Globus pallidus (tissue), 1 donor: ENCODE measurements at regions not wholly inside any gene's neighbourhood (a gene's known extent, or its start where the extent isn't known, plus 50 kb on each side); places are given as distances from the start of the nearest gene placed in this dataset.

Experiments
- DNase-seq: peaks from one replicate; pipeline ENCODE4 v3.0.0-alpha.2; 2015; ENCODE audit warnings: low spot score

DNA sequence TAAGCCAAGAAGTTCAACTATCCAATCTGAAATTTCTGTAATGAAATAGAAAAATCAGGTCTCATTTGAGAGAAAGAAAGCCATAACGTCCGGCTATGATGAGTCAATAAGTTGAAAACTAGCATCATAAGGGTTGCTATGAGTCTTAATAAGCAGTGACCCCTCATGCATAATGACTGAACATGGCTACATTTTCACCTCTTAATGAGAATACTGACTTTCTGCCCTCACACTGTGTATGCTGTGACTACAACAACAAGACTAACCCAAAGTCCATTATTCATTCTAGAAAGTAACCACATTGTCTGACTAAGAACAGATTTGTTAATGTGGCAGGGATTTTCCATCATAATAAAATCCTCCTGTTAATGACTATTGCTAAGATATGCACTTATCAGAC, 884.0 kb upstream of the CADM2 start:
- no peak for DNase-seq

DNA sequence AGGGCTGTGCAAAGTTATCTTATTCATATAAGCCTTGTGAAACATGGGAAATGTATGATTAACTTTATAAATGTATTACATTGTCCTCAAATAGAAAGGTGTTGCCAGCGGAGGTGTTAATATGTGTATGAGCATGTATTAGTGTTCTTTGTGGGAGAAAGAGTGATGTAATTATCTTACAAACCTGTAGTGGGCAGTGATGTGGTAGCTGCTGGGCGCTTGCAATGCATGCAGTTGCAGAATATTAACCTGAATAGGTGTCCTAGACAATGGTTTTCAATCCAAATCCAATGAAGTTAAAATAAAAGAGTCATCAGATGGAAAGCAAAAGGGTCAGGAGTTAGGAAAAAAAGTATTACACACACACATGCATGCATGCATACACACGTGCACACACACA, 881.3 kb upstream of the CADM2 start:
- no peak for DNase-seq

DNA sequence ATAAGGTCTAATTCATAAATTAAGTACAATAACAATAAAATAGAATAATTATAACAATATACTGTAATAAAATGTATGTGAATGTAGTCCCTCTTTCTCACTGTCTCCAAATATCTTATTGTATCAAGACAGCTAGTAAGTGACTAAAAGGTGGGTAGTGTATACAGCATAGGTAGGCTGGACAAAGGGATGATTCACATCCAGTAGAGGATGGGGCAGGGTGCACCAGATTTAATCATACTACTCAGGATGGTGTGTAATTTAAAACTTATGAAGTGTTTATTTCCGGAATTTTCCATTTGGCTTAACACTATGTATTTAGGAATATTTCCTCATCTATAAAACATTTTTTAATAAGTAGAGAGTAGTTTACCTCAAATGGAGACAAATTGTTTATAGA, 876.1 kb upstream of the CADM2 start:
- DNase-seq = no peak

DNA sequence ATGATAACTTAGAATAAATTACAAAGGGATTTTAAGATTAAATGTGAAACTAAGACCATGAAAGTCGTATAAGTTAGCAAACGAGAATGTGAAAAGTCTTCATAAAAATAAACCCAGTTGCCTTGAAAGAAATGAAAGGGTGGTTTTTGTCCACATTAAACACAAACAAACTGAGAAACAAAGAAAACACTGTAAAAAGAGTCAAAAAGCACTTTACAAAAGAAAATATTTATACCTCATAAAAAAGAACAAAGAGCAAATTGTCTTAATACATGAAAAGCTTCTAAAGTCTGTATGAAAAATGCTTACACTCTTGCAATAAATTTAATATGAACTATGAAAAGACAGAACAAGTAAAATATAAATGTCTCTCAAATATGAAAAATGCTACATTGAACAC, 865.9 kb upstream of the CADM2 start:
- DNase-seq = no peak

DNA sequence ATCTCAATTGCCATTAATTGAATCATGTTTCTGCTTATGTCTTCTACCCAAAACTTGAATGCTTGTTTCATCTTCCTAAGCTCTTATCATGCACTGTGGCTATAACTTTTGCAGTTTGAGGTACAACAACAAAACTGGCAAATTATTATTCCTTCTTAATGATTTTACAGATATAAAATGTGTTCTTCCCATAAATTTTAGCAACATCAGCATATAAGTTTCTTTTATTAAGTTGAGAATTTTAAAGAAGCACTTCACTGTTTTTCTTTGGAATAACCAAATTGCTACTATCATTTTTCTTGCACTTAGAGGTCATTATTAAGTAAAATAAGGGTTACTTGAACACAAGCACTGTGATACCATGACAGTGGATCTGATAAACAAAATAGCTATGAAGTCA, 862.6 kb upstream of the CADM2 start:
- DNase-seq = no peak

DNA sequence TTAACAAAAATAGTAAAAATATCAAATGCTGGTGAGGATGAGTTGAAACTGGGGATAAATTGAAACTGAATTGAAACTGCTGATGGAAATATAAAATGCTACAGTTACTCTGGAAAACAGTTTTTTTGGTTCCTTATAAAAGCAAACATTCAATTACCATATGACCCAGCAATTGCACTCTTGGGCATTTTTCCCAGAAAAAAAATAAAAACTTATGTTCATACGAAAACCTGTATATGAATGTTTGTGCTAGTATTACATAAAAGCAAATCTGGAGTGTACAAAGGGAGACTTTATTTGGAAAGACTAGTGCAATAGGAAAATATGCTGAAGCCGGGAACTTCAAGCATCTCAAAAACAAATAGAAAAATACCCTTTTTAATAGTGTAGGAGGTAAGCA, 857.9 kb upstream of the CADM2 start:
- no peak for DNase-seq

DNA sequence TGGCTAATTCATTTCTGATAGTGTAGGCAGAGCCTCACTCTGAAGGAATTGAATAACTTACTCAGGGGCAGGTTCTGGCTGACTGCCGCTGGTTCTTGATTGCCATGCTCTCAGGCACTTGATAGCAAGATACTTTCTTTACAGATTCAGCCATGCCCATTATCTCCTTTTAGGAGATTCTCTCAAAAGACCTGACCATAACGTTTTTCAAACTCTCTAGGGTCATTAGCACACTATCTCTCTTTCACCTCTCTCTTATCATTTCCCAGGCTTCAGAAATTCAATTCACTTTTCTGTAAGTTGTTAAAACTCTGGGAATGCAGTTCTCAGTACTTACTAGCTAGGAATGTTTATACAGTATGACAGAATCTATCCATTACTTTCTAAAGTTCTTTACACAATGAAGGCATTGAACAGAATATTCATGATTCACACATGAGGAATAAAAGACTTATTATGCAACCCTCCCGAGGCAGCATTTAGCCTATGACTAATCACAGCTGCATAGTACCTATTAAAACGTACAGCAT, 850.3 kb upstream of the CADM2 start:
- peak; percentile 78 for DNase-seq

DNA sequence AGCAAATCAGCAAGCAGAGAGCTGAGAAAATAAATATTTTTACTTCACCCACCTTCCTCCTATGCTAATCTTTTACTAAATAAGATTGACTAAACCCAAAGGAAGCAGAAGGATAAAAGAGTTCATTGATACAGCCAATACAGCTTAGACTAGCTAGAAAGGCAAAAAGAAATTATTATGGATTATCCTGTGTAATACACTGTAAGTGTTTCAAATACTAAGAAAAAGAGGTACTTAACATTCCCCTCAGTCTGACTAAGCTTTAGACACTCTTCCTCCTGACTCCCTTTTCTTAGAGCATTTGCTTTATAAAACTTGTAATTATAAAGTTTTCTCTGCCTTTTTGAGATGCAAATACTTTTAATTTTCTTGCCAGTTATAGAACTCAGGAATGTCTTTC, 848.9 kb upstream of the CADM2 start:
- peak; percentile 3 for DNase-seq

DNA sequence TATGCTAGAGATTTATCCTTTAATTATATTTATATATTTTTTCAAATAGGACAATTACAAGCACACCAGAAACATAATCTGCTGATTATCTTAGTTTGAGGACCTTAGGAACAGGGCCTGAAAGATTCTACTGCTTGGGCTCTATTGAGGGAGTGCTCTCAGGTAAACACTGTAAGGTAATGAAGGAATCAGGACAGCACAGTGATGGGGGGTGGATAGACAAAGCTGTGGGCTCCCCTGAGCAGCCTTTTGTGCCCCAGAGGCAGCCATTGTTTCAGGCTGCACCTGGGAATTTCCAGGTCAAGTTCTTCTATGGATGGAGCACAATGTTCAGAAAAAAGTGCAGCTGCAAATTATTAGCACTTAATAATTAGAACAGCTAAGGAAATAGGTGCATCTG, 848.0 kb upstream of the CADM2 start:
- no peak for DNase-seq

DNA sequence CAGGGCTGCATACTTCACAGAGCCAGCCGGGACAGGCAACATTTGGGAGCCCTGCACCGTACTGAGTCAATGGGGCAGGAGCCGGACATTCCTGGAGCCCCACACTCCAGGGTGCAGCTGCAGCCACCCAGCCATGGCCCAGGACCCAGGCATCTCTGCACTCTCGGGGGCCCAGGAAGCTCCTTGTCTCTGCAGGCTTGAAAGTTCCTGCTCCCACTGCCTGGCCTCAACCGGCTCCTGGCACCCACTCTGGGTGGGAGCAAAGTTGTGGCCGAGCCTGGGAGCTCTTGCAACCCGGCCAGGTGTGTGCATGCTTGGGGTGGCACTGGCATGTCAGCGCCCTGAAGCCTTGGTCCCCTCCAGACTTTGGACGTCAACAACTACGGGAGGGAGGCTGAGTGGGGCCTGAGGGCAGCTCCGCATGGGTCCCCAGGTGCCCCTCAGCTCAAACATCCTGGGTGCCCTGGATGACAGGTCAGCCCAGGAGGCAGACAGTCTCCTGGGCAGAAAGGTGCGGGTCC, 833.5 kb upstream of the CADM2 start:
- no peak for DNase-seq

DNA sequence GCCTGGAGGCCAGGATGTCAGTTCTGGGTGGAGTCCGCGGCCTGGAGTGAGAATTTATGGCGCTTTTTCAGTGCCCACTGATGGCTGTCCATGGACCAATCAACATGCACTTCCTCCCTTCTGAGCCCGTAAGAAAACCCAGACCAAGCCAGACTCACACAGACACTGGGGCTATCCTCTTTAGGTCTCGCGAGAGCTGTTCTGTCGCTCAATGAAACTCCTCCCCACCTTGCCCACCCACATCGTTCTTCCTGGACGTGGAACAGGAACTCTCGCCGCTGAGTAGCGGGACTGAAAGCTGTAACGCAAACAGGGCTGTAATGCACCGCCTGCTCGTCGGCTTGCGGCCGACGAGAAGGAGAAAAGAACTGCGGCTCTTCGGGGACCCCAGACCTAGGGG, 833.0 kb upstream of the CADM2 start:
- DNase-seq = no peak

DNA sequence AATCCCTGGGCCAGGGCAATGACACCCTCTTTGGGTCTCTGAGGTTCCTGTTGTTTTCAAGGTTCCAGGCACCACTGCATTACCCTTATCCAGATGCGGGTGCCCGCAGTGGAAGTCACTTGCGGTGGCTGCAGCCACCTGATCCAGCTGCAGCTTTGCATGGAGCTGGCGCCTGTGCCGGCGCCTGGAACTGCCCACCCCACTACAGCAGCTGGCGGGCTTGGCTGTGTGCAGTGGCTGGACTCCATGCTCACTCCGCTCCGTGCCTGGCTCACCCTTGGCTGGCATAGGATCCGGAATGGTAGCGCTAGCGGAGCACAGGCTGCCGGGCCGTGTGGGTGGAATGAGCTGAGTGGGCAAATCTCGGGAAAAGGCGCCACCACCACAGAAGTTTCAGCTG, 832.6 kb upstream of the CADM2 start:
- DNase-seq = no peak

DNA sequence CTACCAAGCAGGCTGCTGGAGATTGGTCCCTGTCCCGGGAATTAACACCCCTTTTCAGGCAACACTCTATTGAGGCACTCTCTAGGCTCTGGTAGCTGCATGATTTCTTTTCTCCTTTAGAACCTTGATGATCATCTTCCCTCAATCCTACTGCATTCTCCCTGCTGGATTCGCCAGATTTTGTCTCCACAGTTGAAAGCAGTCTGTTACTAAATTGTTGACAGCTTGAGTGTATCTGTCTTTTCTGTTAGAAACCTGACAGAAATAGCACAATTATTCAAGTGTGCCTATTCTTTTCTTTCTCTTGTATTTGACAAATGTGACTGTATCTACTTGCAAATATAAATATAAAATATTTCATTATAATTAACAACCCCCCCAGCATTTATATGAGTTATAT, 830.8 kb upstream of the CADM2 start:
- DNase-seq = no peak

DNA sequence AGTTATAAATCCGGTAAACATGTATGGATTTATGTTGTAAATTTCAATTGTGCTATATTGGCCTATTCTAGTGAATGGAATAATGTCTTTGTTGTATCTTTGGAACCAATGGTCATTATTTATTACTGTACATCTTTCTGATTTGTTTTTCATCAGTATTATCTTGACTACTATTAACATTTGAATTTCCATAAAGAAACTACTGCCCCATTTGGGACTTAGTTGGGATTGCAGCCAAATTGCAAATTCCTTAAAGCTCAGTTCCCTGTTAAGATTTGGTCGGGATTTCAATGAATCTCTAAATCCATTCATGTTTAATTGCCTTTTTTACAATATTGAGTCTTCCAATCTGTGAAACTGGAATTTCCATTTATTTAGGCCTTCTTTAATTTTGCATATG, 822.4 kb upstream of the CADM2 start:
- DNase-seq = peak; percentile 6

DNA sequence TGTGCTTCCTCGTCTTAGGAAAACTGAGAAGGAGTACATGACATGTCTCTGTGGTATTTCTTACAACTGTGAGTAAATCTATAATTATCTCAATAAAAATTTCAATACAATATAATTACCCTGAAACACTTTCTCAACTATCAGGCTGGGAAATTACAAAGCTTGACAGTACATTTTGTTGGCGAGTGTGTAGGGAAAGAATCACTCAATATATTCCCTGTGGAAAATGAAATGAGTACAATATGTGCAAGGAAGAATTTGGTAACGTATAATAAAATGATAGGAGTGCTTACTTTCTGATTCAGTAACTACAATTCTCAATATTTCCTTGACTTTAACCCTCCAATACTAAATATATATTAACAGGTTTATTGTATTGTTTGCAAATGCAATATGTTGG, 818.2 kb upstream of the CADM2 start:
- no peak for DNase-seq

DNA sequence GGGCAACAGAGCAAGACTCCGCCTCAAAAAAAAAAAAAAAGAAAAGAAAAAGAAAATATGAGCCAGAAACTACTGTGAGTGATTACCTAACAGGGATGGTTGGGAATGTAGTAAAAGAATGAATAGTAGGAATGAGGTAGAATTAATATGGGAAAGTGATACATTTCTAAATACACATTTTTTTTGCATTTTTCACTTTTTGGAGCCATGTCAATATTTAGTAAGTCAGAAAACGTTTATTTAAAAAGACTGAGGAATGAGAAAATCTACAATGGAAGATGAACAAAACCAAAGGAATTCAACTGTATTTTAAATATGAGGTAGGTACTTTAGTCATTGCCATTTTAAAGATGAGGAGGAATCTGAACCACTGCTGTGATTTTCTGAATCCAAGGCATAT, 817.2 kb upstream of the CADM2 start:
- no peak for DNase-seq

DNA sequence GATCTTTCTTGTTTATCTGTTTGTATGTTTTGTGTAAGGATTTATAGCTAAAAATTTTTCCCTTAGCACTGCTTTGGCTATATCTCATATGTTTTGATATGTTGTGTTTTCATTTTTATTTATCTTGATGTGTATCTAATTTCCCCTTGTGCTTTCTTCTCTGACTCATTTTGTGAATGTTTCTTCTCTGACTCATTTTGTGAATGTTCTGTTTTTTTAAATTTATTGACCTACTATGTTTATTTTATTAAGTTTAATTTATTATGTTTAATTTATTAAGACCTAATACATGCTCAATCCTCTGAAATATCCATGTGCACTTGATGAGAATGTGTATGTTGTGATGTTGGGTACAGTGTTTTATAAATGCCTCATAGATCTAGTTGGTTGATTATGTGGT, 793.5 kb upstream of the CADM2 start:
- no peak for DNase-seq

DNA sequence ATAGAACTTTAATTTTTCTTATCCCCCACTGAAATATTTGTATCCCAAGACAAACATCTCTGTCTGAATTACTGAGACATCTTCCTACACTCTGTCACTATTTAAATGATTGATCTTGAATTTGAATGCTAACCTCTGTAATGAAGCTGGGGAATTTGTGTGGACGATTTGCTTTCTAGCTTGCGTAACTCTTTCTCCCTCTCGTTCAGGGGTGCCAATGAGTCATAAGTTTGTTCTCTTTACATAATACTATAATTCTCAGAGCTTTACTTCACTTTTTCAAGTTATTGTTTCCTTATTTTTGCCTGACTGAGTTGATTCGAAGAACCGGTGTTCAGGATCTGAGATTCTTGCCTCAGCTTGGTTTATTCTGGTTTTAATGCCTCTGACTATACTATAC, 783.3 kb upstream of the CADM2 start:
- no peak for DNase-seq

DNA sequence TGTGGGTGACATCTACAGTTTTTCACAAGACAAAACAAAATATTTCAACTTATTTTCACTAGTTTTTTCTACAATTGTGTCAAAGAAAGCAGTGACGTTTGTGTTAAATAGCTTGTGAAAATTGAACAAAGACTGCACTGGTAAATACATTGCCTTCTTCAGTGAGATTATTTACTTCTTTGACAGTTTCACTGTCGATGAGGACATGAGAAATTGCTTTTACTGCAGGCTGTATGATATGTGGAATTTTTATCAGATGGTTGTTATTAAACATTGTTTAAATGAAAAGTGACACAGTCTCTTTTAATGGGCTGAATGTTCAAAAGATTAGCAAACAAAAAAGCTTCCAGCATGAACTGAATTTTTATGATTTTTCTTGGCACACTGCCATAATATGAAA, 773.9 kb upstream of the CADM2 start:
- DNase-seq = no peak

DNA sequence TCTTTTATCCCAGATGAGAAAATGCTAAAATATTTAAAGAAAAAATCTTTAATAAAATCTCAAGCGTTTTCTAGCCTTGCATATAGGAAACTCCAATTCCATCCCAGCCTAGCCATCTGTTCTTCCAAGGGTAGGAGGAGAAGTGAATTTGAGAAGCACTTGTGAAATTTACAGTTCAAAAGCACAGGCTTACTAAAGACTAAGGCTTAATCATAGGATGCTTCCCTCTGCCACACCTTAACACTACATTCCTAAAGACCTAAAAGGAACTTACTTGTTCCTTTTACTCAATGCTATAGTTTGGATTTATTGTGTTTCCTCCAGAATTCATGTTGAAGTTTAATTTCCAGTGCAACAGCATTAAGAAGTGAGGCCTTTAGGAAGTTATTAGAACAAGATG, 764.8 kb upstream of the CADM2 start:
- DNase-seq = no peak

DNA sequence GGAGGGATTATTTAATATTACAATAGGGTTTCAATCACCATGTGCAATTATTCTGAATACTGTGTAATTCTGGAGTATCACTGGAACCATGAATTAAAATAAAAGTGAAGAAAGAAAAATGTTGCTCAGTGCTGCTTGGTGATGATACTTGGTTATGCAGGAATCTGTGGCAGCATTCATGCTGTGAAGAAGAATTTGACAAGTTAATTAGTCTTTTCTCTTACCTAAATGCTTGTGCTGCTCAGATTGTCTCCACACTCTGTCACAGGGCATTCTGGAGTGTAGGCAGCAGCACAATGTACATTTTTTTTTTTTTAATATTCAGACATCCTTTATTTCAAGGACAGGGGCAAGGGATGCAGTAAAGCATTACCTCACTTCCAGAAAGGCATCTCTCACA, 749.3 kb upstream of the CADM2 start:
- no peak for DNase-seq

DNA sequence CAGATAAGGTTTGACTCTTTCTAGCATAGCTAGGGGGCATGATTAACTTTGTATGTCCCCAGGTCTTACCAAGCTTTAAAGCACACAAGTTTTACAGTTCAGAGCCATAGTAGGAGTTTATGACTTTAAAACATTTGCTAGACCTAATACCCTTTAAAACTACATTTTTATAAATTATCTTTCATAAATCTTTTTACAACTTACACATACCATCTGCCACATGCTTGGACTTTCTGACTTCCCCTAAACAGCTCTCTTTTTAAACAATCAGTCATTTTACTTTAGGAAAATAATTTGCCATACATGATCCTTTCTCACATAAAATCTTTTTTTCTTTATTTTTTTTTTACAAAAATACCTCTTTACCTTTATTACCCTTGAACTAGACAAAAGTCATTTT, 735.3 kb upstream of the CADM2 start:
- no peak for DNase-seq

DNA sequence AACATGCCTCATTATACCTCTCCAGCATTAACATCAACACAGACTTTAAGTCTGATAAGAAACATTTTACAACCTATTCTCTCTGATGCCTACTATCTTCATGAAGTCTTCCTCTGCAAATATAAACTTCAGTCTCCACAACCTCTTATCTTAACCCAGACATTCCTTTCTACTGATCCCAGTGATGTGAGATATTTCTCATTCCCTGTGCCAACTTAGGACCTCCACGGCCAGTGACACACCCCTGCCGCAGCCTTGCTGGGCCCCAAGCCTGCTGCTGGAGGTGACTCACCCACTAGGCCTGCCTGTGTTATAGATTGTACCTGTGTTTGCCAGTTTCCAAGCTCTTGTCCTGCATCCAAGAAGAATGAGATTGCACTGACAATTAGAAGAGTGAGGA, 734.5 kb upstream of the CADM2 start:
- DNase-seq = no peak

DNA sequence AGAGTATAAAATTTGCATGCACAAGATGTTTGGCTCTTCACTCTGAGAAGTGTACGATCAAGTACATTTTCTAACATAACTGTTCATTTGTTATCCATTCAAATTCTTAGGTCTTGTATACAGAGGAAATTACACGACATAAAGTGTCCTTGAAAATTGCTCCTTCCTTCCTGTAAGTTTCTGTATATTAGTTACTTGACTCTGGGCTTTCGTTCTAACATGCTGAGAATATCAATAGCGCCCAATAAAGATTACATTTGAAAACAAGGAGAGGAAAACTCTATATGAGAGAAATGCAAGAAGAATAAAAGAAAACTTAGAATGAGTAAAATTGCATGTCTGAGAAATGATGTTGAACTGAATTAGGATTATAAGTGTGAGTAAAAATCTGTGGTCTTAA, 722.5 kb upstream of the CADM2 start:
- DNase-seq = no peak

DNA sequence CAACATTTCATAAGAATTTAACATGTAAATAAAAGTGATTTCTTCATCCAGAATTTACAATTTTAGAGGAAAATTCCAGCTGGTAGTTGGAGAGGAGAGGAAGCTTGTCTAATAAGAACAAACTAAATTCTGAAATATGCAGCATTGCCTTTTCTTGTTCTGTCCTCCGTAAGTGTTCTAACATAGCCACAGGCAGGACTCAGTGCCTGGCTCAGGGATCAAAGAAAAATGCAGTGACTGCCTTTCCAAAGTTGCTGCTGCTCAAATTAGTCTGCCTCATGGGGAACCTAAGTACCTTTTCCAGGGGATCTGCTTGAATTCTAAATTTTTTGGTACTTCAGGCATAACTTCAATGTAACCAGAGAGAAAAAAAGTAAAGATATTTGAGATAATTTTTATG, 713.0 kb upstream of the CADM2 start:
- no peak for DNase-seq
